ENCODE measurements at regions not wholly inside any gene's neighbourhood (a gene's known extent, or its start where the extent isn't known, plus 50 kb on each side); places are given as distances from the start of the nearest gene placed in this dataset.

GRCh38 chrX:867966-868647 is 237.5 kb downstream of the SHOX start:
- no peak overlapping the region for H3K27ac Mint-ChIP-seq (ENCODE audit: unreplicated experiment)
- TF ChIP-seq, protein P1, sequence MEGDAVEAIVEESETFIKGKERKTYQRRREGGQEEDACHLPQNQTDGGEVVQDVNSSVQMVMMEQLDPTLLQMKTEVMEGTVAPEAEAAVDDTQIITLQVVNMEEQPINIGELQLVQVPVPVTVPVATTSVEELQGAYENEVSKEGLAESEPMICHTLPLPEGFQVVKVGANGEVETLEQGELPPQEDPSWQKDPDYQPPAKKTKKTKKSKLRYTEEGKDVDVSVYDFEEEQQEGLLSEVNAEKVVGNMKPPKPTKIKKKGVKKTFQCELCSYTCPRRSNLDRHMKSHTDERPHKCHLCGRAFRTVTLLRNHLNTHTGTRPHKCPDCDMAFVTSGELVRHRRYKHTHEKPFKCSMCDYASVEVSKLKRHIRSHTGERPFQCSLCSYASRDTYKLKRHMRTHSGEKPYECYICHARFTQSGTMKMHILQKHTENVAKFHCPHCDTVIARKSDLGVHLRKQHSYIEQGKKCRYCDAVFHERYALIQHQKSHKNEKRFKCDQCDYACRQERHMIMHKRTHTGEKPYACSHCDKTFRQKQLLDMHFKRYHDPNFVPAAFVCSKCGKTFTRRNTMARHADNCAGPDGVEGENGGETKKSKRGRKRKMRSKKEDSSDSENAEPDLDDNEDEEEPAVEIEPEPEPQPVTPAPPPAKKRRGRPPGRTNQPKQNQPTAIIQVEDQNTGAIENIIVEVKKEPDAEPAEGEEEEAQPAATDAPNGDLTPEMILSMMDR (conservative IDR thresholded peaks at IDR 0.05) = no peak
- H3K9me3 Mint-ChIP-seq = peaks cover 9% of the 10 kb centered on the region
- H3K27me3 Mint-ChIP-seq (ENCODE audit: low read depth) = peaks cover 13% of the 10 kb centered on the region
- H3K36me3 Mint-ChIP-seq (ENCODE audit: low read depth) = no peaks in the 10 kb centered on the region
- no peak overlapping the region for H3K4me3 Mint-ChIP-seq
- DNase-seq (ENCODE audit: low read depth, low spot score) = no peak
- H3K4me1 Mint-ChIP-seq = no peaks in the 10 kb centered on the region

DNA sequence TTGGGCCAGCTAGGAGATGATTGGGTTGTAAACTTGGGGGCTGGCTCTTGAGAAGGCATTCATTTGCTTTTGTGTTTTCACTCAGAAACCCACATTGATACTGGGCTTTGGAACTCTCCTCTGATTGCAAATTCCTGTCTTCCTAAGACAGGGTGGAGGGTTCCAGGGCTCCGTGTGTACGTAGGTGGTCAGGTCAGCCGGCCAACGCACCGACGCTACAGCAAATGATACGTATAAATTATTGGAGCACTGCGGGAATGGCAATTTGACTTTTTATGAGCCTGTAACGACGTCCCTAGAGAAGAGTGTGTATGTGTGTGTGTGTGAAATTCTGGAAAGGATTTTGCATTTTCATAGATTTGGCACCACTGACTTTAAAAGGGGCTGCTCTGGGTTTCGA is 236.9 kb downstream of the SHOX start:
- Mint-ChIP-seq H3K27ac (ENCODE audit: unreplicated experiment) (no peak overlapping the region), H3K27me3 (ENCODE audit: low read depth) (peaks cover 15% of the 10 kb centered on the region), H3K36me3 (ENCODE audit: low read depth) (no peaks in the 10 kb centered on the region), H3K9me3 (peaks cover 9% of the 10 kb centered on the region), H3K4me1 (no peaks in the 10 kb centered on the region), H3K4me3 (no peak overlapping the region)
- TF ChIP-seq, protein P1 (conservative IDR thresholded peaks at IDR 0.05) = no peak
- no peak for DNase-seq (ENCODE audit: low read depth, low spot score)

DNA sequence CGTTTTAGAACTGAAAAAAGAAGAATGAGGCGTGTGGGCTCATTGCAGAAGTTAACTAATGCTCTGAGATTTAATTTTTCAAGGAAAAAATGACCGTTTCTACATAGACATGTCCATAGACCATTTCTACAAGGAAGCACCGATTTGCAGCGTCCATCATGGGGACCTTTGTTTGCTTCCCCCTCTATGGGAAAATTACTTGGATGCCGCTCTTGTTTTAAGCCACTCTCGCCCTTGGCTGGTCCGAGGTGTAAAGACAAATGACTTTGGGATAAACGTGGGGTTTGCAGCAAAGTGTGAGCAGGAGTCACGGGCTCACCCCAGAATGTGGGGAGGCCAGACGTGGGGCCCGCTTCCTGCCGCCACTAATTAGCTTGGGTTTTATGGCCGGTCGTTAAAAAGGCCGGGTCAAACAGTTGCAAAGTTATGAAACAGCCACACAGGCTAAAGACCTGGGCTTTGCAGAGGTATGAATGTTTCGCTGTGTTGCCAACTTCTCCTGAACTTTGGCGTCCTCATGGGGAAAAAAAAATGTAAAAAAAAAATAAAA is 235.9 kb downstream of the SHOX start:
- peaks cover 19% of the 10 kb centered on the region for H3K27me3 Mint-ChIP-seq (ENCODE audit: low read depth)
- TF ChIP-seq, protein P1 (conservative IDR thresholded peaks at IDR 0.05) = no peak
- no peak overlapping the region for H3K27ac Mint-ChIP-seq (ENCODE audit: unreplicated experiment)
- no peak for DNase-seq (ENCODE audit: low read depth, low spot score)
- no peak overlapping the region for H3K4me3 Mint-ChIP-seq
- peaks cover 2% of the 10 kb centered on the region for H3K9me3 Mint-ChIP-seq
- H3K4me1 Mint-ChIP-seq = no peaks in the 10 kb centered on the region
- H3K36me3 Mint-ChIP-seq (ENCODE audit: low read depth) = no peaks in the 10 kb centered on the region

DNA sequence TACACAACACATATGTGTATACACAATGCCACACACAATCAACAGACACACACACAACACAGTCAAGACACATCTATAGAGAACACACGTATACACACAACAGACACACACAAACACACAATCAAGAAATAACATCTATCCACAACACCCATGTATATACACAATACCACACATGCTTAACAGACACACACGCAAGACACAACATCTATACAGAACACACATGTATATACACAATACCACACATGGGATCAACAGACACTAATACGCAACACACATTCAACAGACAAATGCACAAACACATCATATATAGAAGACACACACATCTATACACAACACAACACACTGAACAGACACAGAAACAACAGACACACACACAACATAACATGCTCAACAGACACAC is 234.8 kb downstream of the SHOX start:
- H3K4me1 Mint-ChIP-seq = no peaks in the 10 kb centered on the region
- peaks cover 17% of the 10 kb centered on the region for H3K27me3 Mint-ChIP-seq (ENCODE audit: low read depth)
- H3K9me3 Mint-ChIP-seq = no peaks in the 10 kb centered on the region
- no peak overlapping the region for H3K4me3 Mint-ChIP-seq
- no peak overlapping the region for H3K27ac Mint-ChIP-seq (ENCODE audit: unreplicated experiment)
- no peaks in the 10 kb centered on the region for H3K36me3 Mint-ChIP-seq (ENCODE audit: low read depth)
- TF ChIP-seq, protein P1 (conservative IDR thresholded peaks at IDR 0.05) = no peak
- no peak for DNase-seq (ENCODE audit: low read depth, low spot score)

- Mint-ChIP-seq H3K27ac (ENCODE audit: unreplicated experiment) (no peak overlapping the region), H3K36me3 (ENCODE audit: low read depth) (no peaks in the 10 kb centered on the region), H3K4me3 (no peak overlapping the region), H3K4me1 (no peaks in the 10 kb centered on the region), H3K9me3 (no peaks in the 10 kb centered on the region), H3K27me3 (ENCODE audit: low read depth) (peaks cover 28% of the 10 kb centered on the region)
- TF ChIP-seq, protein P1 (conservative IDR thresholded peaks at IDR 0.05) = no peak
- no peak for DNase-seq (ENCODE audit: low read depth, low spot score)
Measured at GRCh38 chrX:861921-862320, 231.3 kb downstream of the SHOX start.
